Gastroesophageal sphincter (tissue), 3 donors: ENCODE measurements at regions not wholly inside any gene's neighbourhood (a gene's known extent, or its start where the extent isn't known, plus 50 kb on each side); places are given as distances from the start of the nearest gene placed in this dataset.
"Not testable (repeated sequence)": the region's sequence is repeated elsewhere in the genome, so short reads cannot be mapped to it uniquely, and the experiment has no call there.

Experiments used
- EP300 ChIP-seq: sonication (generic); formaldehyde crosslinking; IDR thresholded peaks from one replicate; pipeline ENCODE4 v1.6.1; 2017; ENCODE audit warnings: antibody characterized with exemption, mild to moderate bottlenecking
- TF ChIP-seq, protein P1 (sequence below), 4 experiments: fragments of 200-600 bp in 2 of 4; fragments of 450-650 bp in 2 of 4; sonication (generic) in 1 of 4; IDR thresholded peaks; one replicate each; pipeline ENCODE4 v1.5.1; 2017 to 2019; ENCODE audit warnings: antibody characterized with exemption in 4 of 4, mild to moderate bottlenecking in 2 of 4, moderate library complexity in 2 of 4

DNA sequence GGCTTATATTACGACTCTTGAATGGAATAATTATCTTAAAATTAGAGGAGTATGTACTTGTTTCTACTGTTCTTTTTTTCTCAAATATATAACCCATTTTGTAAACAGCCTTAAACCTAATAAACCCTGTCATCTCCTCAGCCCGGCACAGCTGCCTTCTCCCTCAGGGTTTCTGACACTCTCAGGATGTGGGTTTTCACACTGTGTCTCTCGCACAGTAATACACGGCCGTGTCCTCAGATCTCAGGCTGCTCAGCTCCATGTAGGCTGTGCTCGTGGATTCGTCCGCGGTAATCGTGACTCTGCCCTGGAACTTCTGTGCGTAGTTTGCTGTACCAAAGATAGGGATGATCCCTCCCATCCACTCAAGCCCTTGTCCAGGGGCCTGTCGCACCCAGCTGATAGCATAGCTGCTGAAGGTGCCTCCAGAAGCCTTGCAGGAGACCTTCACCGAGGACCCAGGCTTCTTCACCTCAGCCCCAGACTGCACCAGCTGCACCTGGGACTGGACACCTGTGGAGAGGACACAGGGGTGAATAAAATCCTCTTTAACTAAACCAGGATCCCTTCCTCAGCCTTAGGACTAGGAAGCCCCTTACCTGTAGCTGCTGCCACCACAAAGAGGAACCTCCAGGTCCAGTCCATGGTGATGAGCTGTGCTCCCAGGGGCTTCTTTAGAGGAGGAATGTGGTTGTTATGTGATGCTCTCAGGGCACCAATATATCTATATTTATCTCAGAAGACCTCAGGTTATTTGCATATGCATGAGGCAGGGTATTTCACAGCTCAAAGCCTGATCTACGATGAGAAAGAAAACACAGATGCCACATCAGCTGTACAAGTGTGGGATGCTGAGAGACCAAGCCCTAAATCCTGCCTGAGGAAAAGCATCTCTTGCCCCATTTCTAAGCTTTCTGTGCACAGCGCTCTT lies 1235.8 kb downstream of the TMEM121 start:
- TF ChIP-seq, protein P1, sequence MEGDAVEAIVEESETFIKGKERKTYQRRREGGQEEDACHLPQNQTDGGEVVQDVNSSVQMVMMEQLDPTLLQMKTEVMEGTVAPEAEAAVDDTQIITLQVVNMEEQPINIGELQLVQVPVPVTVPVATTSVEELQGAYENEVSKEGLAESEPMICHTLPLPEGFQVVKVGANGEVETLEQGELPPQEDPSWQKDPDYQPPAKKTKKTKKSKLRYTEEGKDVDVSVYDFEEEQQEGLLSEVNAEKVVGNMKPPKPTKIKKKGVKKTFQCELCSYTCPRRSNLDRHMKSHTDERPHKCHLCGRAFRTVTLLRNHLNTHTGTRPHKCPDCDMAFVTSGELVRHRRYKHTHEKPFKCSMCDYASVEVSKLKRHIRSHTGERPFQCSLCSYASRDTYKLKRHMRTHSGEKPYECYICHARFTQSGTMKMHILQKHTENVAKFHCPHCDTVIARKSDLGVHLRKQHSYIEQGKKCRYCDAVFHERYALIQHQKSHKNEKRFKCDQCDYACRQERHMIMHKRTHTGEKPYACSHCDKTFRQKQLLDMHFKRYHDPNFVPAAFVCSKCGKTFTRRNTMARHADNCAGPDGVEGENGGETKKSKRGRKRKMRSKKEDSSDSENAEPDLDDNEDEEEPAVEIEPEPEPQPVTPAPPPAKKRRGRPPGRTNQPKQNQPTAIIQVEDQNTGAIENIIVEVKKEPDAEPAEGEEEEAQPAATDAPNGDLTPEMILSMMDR (IDR thresholded peaks at IDR 0.05) = not testable (repeated sequence)
- TF ChIP-seq EP300 = not testable (repeated sequence)
